Activated naive CD8-positive, alpha-beta T cell treated with anti-CD3 and anti-CD28 coated beads for 36 hours (primary cell): ENCODE measurements at regions not wholly inside any gene's neighbourhood (a gene's known extent, or its start where the extent isn't known, plus 50 kb on each side); places are given as distances from the start of the nearest gene placed in this dataset.

Source experiments
- DNase-seq: peaks from one replicate; pipeline ENCODE4 v3.0.0; 2021
- H3K27ac Mint-ChIP-seq: one replicate; pipeline ENCODE4 v1.8.0; 2022; ENCODE audit warnings: mild to moderate bottlenecking, moderate library complexity, mixed read lengths
- H3K27me3 Mint-ChIP-seq: one replicate; pipeline ENCODE4 v1.8.0; 2022; ENCODE audit warnings: mild to moderate bottlenecking, mixed read lengths
- H3K36me3 Mint-ChIP-seq: one replicate; pipeline ENCODE4 v1.8.0; 2021; ENCODE audit warnings: mild to moderate bottlenecking, mixed read lengths
- H3K4me1 Mint-ChIP-seq: one replicate; pipeline ENCODE4 v1.8.0; 2021; ENCODE audit warnings: mixed read lengths
- H3K4me3 Mint-ChIP-seq: one replicate; pipeline ENCODE4 v1.8.0; 2022; ENCODE audit warnings: mild to moderate bottlenecking, moderate library complexity, mixed read lengths
- H3K9me3 Mint-ChIP-seq: one replicate; pipeline ENCODE4 v1.8.0; 2022; ENCODE audit warnings: mixed read lengths

DNA sequence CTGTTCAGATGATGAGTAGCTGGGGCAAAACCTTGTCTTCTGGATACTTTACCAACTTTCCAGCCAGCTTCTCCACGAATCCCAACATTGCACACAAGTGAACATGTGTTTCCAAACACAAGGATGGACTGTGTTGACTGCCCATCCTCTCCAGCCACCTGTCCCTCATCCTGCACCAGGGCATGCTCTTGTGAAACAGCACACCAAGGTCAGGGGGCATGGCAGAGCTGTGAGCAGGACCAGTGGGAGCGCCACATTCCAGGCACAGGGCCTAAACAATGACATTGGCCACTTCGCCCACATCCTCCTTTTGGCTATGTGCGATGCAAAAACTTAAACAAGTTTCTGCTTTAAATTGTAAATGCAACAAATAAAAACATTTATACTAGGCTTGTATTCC is 105.5 kb downstream of the IRS2 start:
- DNase-seq = no peak
- H3K4me1 Mint-ChIP-seq = no peaks in the 10 kb centered on the region
- peaks cover 6% of the 10 kb centered on the region for H3K27me3 Mint-ChIP-seq
- H3K9me3 Mint-ChIP-seq = no peaks in the 10 kb centered on the region
- no peaks in the 10 kb centered on the region for H3K36me3 Mint-ChIP-seq
- no peak overlapping the region for H3K27ac Mint-ChIP-seq
- no peak overlapping the region for H3K4me3 Mint-ChIP-seq

DNA sequence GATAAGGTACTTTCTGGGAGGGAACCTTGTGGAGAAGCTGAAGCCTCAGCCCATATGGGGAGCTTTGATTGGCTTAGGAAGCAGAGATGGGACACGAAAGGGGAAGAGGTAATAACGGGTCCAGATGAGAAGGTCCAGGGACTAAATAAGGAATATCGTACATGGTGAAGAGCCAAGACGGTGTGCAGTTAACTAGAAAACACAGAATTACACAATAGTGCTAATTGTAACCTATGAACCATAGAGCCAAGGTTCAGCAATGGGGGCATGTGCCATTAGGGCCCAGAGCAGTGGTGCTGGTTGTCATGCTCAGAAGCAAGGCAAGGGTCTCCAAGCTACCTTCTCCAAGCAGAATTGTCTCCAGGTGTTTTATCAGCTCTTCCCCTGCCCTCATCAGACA is 106.1 kb downstream of the IRS2 start:
- H3K9me3 Mint-ChIP-seq = no peaks in the 10 kb centered on the region

DNA sequence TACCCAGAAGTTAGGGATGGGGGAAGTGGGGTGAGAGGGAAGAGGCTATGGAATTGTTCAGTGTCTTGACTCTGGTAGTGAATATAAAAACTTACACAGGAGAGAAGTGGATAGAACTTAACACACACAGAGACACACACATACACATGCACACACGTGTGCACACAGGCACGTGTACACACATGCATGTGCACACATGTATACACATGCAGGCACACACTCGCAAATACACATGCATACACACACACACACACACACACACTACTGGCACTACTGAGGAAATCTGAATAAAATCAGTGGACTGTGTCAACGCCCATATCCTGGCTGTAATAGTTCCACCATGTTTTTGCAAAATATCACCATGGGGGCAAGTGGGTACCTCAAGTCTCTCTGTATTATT is 107.9 kb downstream of the IRS2 start:
- no peaks in the 10 kb centered on the region for H3K36me3 Mint-ChIP-seq
- H3K27ac Mint-ChIP-seq = no peak overlapping the region
- H3K27me3 Mint-ChIP-seq = peaks cover 9% of the 10 kb centered on the region
- no peaks in the 10 kb centered on the region for H3K4me1 Mint-ChIP-seq
- no peaks in the 10 kb centered on the region for H3K9me3 Mint-ChIP-seq
- H3K4me3 Mint-ChIP-seq = no peak overlapping the region
- DNase-seq = no peak

More for the DNA sequence above, 106.1 kb downstream of the IRS2 start:
- no peaks in the 10 kb centered on the region for H3K36me3 Mint-ChIP-seq
- H3K4me3 Mint-ChIP-seq = no peak overlapping the region
- H3K27me3 Mint-ChIP-seq = peaks cover 9% of the 10 kb centered on the region
- no peak overlapping the region for H3K27ac Mint-ChIP-seq
- no peaks in the 10 kb centered on the region for H3K4me1 Mint-ChIP-seq
- DNase-seq = no peak

DNA sequence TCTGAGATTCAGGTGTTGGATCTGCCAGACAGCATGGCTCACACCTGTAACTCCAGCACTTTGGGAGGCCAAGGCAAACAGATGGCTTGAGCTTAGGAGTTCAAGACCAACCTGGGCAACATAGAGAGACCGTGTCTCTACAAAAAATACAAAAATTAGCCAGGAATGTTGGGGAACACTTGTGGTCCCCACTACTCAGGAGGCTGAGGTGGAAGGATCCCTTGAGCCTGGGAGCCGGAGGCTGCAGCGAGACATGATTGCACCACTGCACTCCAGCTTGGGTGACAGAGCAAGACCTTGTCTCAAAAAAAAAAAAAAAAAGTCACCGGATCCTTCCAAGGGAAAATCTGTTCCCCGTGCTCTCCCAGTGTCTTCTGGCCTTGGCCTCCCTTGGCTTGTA is 109.2 kb downstream of the IRS2 start:
- H3K27ac Mint-ChIP-seq = no peak overlapping the region
- H3K4me3 Mint-ChIP-seq = no peak overlapping the region
- H3K9me3 Mint-ChIP-seq = no peaks in the 10 kb centered on the region
- DNase-seq = no peak
- H3K36me3 Mint-ChIP-seq = no peaks in the 10 kb centered on the region
- no peaks in the 10 kb centered on the region for H3K4me1 Mint-ChIP-seq
- H3K27me3 Mint-ChIP-seq = peaks cover 9% of the 10 kb centered on the region

DNA sequence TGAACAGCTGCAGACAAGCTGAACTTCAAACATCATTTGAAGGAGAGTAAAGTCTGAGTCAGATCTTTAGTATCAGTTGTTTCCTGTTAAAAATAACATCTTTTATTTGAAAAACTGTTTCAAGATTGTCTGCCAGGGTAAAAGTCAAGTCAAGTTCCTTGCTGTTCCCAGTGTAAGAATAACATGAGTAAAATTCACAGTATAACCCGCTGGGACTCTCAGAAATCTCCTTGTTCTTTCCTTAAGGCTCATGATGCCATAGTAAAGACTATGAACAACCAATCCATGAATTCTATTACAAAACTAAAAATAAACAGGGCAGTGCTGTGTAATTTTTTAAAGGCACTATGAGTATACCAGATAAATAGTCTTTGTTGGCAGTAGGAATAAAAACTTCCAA is 112.9 kb downstream of the IRS2 start:
- no peak overlapping the region for H3K27ac Mint-ChIP-seq

DNA sequence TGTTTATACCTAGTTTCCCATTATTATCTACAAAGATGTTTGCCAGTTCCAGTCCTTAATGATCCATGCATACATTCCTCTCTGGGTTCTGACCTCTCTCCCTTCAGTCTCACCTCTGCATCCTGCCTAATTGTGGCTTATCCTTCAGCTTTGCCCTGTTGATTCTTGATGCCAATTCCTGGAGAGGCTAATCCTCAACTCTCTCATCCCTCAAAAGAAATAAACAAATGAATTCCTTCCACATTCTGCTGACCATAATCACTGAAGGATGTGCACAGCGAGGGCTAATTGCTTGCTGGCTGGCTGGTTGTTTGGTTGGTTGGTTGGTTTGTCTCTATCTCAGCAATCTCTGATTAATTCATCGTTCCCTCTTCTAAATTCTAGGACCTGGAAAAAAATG is 113.8 kb downstream of the IRS2 start:
- no peaks in the 10 kb centered on the region for H3K4me1 Mint-ChIP-seq
- H3K36me3 Mint-ChIP-seq = no peaks in the 10 kb centered on the region
- H3K27me3 Mint-ChIP-seq = peaks cover 4% of the 10 kb centered on the region
- no peak for DNase-seq
- H3K27ac Mint-ChIP-seq = no peak overlapping the region
- H3K9me3 Mint-ChIP-seq = no peaks in the 10 kb centered on the region
- no peak overlapping the region for H3K4me3 Mint-ChIP-seq

More for the DNA sequence above, 112.9 kb downstream of the IRS2 start:
- DNase-seq = no peak
- no peaks in the 10 kb centered on the region for H3K36me3 Mint-ChIP-seq
- H3K27me3 Mint-ChIP-seq = peaks cover 4% of the 10 kb centered on the region
- H3K4me1 Mint-ChIP-seq = no peaks in the 10 kb centered on the region
- H3K9me3 Mint-ChIP-seq = no peaks in the 10 kb centered on the region
- H3K4me3 Mint-ChIP-seq = no peak overlapping the region

DNA sequence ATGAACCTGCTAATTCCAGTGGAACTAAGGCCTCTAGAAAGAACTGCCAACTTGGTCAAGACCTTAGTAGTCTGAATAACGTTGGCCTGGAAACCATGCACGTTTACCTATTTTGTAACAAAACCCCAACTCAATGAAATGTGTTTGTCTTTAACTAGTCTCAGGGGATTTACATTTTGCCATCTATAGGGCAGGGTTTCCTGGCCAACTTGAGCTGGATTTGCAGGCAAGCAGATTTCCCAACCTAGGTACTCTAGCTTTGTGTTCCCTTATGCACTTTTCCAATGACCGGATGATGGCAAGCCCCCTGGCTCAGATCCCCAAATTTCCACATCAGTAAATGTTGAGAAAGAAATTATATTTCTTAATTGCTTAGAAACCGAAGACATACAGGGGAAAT is 114.5 kb downstream of the IRS2 start:
- Mint-ChIP-seq H3K9me3 (no peaks in the 10 kb centered on the region), H3K27me3 (peaks cover 4% of the 10 kb centered on the region), H3K4me3 (no peak overlapping the region), H3K4me1 (no peaks in the 10 kb centered on the region), H3K36me3 (no peaks in the 10 kb centered on the region), H3K27ac (no peak overlapping the region)
- DNase-seq = no peak

DNA sequence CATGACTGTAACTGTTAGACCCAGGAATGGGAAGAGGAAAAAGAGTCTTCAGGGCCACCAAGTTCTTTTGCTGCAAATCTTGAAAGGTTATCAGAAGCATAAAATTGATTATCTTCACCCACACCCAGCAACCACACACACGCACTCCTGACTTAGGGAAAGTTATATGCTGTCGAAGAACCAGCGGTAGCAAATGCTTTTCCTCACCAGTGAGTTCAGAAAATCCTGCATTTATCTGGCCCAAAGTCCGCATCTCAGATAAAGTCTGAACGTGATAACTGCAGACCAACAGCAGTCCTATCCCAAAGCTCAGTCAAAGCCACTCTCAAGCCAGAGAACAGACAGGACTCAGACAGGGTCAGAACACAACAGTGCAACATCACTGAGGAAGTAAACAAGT is 115.6 kb downstream of the IRS2 start:
- Mint-ChIP-seq H3K9me3 (no peaks in the 10 kb centered on the region), H3K36me3 (no peaks in the 10 kb centered on the region), H3K27me3 (peaks cover 3% of the 10 kb centered on the region), H3K27ac (no peak overlapping the region), H3K4me1 (no peaks in the 10 kb centered on the region), H3K4me3 (no peak overlapping the region)
- no peak for DNase-seq

DNA sequence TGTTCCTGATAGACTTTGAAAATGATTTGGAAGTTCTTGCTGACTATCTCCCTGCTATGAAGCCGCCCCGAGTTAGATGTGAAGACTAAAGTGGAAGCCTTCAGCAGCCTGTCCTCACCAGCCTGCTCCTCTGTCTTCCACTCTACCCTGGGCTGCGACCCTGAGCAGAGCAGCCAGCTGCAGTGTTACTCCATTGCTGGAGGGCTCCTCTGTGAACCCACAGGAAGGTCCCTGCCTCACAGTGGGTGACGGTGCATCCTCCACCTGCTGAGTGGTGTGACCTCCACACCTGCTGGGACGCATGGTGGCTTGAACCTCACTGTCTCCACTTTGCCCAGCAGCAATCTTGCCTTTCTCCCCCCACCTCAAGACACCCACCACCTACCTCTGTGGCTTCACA is 116.4 kb downstream of the IRS2 start:
- no peak overlapping the region for H3K4me3 Mint-ChIP-seq
- H3K36me3 Mint-ChIP-seq = no peaks in the 10 kb centered on the region
- H3K27ac Mint-ChIP-seq = no peak overlapping the region
- H3K9me3 Mint-ChIP-seq = no peaks in the 10 kb centered on the region
- no peaks in the 10 kb centered on the region for H3K27me3 Mint-ChIP-seq
- no peak for DNase-seq
- H3K4me1 Mint-ChIP-seq = no peaks in the 10 kb centered on the region

DNA sequence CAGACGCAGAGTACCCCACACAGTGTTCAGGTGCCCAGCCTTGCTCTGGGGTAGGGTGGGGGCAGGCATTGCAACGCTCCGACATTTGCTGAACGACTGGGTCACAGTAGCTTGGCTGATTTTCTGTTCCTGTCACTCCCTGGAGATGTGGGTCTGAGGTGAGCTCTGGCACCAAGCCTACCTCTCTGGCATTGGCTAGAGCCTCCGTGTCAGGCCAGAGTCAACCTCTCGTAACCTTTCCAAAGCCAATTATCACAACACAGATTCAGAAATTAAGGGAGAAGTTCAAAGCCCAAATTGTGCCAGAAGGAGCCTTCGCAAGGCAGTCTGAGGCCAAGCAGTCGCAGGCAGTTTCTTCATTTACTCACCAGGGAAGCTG is 117.2 kb downstream of the IRS2 start:
- no peak overlapping the region for H3K27ac Mint-ChIP-seq
- H3K4me1 Mint-ChIP-seq = no peaks in the 10 kb centered on the region
- DNase-seq = no peak
- H3K9me3 Mint-ChIP-seq = no peaks in the 10 kb centered on the region
- H3K36me3 Mint-ChIP-seq = no peaks in the 10 kb centered on the region
- no peak overlapping the region for H3K4me3 Mint-ChIP-seq
- no peaks in the 10 kb centered on the region for H3K27me3 Mint-ChIP-seq

DNA sequence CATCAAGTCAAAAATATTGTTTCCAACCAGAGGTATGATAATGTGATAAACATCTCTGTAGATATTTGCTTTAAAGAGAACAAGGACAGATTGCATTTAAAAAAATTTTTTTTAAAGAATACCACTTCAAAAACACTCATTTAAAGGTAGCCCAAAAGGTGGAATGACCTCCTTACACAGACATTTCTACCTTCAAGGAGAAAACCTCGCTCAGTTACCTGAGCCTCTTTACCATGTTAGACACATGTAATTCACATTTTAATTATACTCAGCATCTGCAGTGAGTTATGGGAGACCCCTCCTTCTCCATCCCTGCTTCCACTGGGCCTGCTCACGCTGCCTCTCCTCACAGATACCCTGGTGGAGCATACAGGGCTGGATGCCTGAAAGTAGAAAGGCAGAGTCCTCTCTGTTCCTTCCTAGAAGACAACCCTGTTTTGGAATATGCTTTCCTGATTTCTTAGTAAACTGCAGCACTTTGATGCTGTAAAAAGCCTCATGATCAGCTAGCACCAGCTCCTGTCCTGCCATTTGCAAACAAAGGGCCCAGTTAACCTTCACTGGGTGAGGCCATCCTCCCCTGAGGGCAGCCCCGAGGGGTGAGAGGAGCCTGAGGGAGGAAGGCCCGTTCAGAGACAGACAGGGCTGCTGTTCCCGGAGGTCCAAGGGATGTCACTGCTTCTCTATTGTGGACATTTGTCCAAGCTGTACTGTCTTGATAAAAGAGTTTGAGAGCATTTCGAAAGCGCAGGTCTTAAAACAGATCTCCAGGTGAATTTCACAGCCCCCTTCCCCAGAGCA is 117.8 kb downstream of the IRS2 start:
- Mint-ChIP-seq H3K9me3 (no peaks in the 10 kb centered on the region), H3K27me3 (no peaks in the 10 kb centered on the region), H3K36me3 (no peaks in the 10 kb centered on the region), H3K27ac (no peak overlapping the region), H3K4me3 (no peak overlapping the region), H3K4me1 (no peaks in the 10 kb centered on the region)
- no peak for DNase-seq

DNA sequence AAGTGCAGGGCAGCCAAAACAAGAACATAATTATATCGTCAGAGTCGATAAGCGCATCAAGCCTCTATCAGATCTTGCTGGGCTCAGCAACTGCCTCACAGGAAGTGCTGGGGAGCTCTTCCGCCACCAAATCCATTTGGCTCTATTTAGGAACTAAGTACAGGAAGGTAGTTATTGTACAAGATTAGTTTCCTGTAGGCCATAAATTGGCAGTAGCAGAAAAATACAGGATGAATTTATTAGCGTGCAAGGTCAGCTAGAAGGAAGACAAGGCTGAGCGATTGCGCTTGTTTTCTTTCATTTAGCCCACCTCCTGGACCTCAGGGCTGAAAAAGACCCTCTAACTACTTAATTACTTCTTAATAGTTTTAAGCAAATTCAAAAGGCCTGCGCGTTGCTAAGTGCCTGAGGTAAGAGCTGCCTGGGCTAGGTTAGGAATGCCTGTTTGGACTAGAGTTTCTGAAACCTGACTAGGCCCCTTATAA is 118.5 kb downstream of the IRS2 start:
- Mint-ChIP-seq H3K4me3 (no peak overlapping the region), H3K27me3 (no peaks in the 10 kb centered on the region), H3K9me3 (no peaks in the 10 kb centered on the region), H3K4me1 (no peaks in the 10 kb centered on the region), H3K36me3 (no peaks in the 10 kb centered on the region), H3K27ac (no peak overlapping the region)
- DNase-seq = no peak

DNA sequence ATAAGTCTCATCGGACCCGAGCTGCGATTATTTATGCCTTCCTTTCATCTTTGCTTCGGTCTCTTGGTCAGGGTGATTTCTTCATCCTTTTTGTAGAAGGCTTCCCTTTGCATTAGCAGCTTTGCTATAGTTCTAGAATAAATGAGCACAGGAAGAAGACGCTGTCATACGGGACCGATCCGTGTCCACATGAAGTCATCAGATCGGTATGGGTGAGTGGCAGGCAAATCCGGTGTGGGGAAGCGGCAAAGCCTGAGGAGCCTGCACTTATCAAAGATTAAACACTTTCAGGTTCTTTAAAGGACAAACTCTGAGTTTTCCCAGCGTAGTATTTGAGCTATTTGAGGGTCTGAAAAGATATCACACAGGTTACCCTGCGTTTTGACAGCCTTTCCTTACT is 119.3 kb downstream of the IRS2 start:
- H3K36me3 Mint-ChIP-seq = no peaks in the 10 kb centered on the region
- no peak overlapping the region for H3K4me3 Mint-ChIP-seq
- DNase-seq = no peak
- no peak overlapping the region for H3K27ac Mint-ChIP-seq
- H3K4me1 Mint-ChIP-seq = no peaks in the 10 kb centered on the region
- no peaks in the 10 kb centered on the region for H3K27me3 Mint-ChIP-seq
- no peaks in the 10 kb centered on the region for H3K9me3 Mint-ChIP-seq

DNA sequence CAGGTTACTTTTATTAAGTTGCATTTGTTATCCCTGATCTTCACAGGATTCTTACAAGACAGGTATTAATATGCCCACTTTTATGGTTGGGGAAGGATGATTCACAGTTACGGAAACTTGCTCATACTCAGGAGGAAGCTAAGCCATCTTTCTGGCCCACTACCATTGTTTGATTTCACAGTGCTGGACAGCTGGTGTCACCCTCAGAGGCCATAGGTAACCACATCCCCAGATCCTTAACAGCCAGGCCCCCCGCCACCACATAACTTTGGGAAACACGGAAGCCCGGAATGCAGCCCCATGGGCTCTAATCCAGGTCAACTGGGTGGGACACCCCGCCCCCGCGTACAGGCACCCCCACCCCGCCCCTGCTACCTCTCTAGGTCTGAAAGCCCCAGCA is 119.7 kb downstream of the IRS2 start:
- H3K36me3 Mint-ChIP-seq = no peaks in the 10 kb centered on the region
- H3K27ac Mint-ChIP-seq = no peak overlapping the region
- H3K27me3 Mint-ChIP-seq = peaks cover 2% of the 10 kb centered on the region
- DNase-seq = no peak
- H3K4me1 Mint-ChIP-seq = no peaks in the 10 kb centered on the region
- no peaks in the 10 kb centered on the region for H3K9me3 Mint-ChIP-seq
- no peak overlapping the region for H3K4me3 Mint-ChIP-seq

DNA sequence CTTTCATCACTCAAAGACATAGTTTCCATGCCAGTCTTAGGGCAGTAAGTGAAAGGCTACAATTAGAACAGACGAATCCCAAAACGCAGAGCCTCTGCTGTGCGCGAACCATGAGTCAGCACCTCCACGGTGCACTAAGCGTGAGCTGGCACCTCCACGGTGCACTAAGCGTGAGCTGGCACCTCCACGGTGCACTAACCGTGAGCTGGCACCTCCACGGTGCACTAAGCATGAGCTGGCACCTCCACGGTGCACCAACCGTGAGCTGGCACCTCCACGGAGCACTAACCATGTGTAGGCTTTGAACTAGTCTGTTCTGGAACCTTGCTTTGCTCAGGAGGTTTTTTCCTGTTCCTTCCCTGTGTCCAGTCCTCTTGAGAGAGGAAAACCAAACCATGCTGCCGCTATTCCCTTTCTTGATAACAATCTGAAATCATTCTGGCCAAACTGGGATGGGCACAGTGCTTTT is 120.6 kb downstream of the IRS2 start:
- H3K4me1 Mint-ChIP-seq = no peaks in the 10 kb centered on the region
- no peak overlapping the region for H3K27ac Mint-ChIP-seq
- no peaks in the 10 kb centered on the region for H3K9me3 Mint-ChIP-seq
- H3K4me3 Mint-ChIP-seq = no peak overlapping the region
- no peak for DNase-seq
- no peaks in the 10 kb centered on the region for H3K36me3 Mint-ChIP-seq
- H3K27me3 Mint-ChIP-seq = peaks cover 4% of the 10 kb centered on the region

DNA sequence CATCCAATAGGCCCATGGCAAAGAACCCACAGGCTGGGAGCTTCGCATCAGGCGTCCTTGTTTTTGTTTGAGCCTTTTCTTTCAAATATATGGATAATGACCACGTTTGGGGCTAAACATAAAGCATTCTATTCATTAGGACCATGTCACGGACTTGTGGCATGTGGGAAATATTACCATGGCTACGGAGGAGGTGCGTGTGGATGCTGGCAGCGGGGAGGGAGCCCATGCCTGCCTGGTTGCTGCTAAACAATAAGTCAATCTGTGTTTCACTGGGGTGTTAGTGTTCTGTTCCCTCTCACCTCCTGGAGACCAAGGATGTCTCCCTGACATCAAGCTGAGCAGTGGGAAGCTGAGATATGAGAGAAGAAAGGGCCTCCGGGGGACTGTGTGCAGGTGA is 121.1 kb downstream of the IRS2 start:
- Mint-ChIP-seq H3K4me3 (no peak overlapping the region), H3K9me3 (no peaks in the 10 kb centered on the region), H3K36me3 (no peaks in the 10 kb centered on the region), H3K27ac (no peak overlapping the region), H3K27me3 (peaks cover 4% of the 10 kb centered on the region), H3K4me1 (no peaks in the 10 kb centered on the region)
- no peak for DNase-seq
